ENCODE measurements at regions not wholly inside any gene's neighbourhood (a gene's known extent, or its start where the extent isn't known, plus 50 kb on each side); places are given as distances from the start of the nearest gene placed in this dataset.

GRCh38 chr1:234728740-234729139, 118.8 kb upstream of the IRF2BP2 start:
- Histone ChIP-seq H3K27me3 (ENCODE audit: control insufficient read depth in 1 of 2, insufficient read depth in 2 of 2, low read length in 2 of 2) (no peaks in the 10 kb centered on the region), H3K9ac (ENCODE audit: insufficient read depth, low read depth, low read length) (no peak overlapping the region), H3K4me2 (ENCODE audit: low read depth, low read length) (no peak overlapping the region), H3K36me3 (replicated peaks in 1 of 2; ENCODE audit: control insufficient read depth in 1 of 2, insufficient read depth in 2 of 2, low read length in 2 of 2) (no peaks in the 10 kb centered on the region), H2AFZ (ENCODE audit: low read length) (no peak overlapping the region), H3K4me1 (ENCODE audit: insufficient read depth, low read length) (peaks cover 93% of the 10 kb centered on the region), H3K79me2 (ENCODE audit: insufficient read depth, low read length) (peaks cover 12% of the 10 kb centered on the region), H4K20me1 (ENCODE audit: insufficient read depth, low read length) (no peaks in the 10 kb centered on the region), H3K27ac (ENCODE audit: extremely low read length, insufficient read depth, low read length) (no peak overlapping the region), H3K4me3 (replicated peaks in 1 of 3; ENCODE audit: insufficient read depth in 1 of 3, low read depth in 2 of 3, low read length in 3 of 3) (no peak overlapping the region), H3K9me3 (ENCODE audit: low read length) (no peaks in the 10 kb centered on the region)
- ChIA-PET CTCF (ENCODE audit: low intra/inter-chr PET ratio, low total read pairs) (no interaction called here), POLR2A (interaction anchor here (1.0 to 19.4 kb wide), 4 partner anchors 12 to 247 kb away, joined by 3 to 1137 read pairs (median 51); partner anchors contain the start of gene IRF2BP2)
- in situ Hi-C loops (cut with HindIII; ENCODE audit: extremely low pct_ligation_motif_present, low pct_unique_long_range_greater_than_20kb), result loop anchor here (10.0 kb wide), 1 partner anchor 356 kb away; no protein-coding TSS in a partner anchor
- intact Hi-C loops (cut with micrococcal nuclease; ENCODE audit: unreplicated experiment), result loop anchor here (10.0 kb wide), 1 partner anchor 234 kb away; no protein-coding TSS in a partner anchor
- 89% methylated on average over 12 of the region's 12 CpGs for WGBS (ENCODE audit: low lambda C conversion rate)
- TF ChIP-seq, protein P1, sequence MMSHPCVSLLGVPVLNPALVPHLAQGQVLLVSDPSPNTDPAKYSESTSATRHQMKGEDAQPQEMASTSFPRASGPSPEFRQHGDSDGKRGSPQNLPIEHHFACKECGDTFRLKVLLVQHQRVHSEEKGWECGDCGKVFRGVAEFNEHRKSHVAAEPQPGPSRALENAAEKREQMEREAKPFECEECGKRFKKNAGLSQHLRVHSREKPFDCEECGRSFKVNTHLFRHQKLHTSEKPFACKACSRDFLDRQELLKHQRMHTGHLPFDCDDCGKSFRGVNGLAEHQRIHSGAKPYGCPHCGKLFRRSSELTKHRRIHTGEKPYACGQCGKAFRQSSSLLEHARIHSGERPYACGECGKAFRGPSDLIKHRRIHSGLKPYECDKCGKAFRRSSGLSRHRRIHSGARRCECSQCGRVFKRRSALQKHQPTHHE (CRISPR knock-in tag; IDR thresholded peaks at IDR 0.05; ENCODE audit: borderline replicate concordance), result no peak
- TF ChIP-seq, protein P2, sequence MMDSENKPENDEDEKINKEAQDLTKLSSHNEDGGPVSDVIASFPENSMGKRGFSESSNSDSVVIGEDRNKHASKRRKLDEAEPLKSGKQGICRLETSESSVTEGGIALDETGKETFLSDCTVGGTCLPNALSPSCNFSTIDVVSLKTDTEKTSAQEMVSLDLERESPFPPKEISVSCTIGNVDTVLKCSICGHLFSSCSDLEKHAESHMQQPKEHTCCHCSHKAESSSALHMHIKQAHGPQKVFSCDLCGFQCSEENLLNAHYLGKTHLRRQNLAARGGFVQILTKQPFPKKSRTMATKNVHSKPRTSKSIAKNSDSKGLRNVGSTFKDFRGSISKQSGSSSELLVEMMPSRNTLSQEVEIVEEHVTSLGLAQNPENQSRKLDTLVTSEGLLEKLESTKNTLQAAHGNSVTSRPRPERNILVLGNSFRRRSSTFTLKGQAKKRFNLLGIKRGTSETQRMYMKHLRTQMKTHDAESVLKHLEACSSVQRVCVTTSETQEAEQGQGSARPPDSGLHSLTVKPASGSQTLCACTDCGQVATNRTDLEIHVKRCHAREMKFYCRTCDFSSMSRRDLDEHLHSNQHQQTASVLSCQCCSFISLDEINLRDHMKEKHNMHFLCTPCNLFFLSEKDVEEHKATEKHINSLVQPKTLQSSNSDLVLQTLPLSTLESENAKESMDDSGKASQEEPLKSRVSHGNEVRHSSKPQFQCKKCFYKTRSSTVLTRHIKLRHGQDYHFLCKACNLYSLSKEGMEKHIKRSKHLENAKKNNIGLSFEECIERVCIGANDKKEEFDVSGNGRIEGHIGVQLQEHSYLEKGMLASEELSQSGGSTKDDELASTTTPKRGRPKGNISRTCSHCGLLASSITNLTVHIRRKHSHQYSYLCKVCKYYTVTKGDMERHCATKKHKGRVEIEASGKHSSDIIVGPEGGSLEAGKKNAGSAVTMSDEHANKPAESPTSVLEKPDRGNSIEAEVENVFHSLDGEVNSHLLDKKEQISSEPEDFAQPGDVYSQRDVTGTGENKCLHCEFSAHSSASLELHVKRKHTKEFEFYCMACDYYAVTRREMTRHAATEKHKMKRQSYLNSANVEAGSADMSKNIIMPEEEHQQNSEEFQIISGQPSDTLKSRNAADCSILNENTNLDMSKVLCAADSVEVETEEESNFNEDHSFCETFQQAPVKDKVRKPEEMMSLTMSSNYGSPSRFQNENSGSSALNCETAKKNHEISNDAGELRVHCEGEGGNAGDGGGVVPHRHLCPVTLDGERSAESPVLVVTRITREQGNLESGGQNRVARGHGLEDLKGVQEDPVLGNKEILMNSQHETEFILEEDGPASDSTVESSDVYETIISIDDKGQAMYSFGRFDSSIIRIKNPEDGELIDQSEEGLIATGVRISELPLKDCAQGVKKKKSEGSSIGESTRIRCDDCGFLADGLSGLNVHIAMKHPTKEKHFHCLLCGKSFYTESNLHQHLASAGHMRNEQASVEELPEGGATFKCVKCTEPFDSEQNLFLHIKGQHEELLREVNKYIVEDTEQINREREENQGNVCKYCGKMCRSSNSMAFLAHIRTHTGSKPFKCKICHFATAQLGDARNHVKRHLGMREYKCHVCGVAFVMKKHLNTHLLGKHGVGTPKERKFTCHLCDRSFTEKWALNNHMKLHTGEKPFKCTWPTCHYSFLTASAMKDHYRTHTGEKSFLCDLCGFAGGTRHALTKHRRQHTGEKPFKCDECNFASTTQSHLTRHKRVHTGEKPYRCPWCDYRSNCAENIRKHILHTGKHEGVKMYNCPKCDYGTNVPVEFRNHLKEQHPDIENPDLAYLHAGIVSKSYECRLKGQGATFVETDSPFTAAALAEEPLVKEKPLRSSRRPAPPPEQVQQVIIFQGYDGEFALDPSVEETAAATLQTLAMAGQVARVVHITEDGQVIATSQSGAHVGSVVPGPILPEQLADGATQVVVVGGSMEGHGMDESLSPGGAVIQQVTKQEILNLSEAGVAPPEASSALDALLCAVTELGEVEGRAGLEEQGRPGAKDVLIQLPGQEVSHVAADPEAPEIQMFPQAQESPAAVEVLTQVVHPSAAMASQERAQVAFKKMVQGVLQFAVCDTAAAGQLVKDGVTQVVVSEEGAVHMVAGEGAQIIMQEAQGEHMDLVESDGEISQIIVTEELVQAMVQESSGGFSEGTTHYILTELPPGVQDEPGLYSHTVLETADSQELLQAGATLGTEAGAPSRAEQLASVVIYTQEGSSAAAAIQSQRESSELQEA (CRISPR knock-in tag; IDR thresholded peaks at IDR 0.05; ENCODE audit: not compliant biosample characterization), result no peak
- TF ChIP-seq, protein P3, sequence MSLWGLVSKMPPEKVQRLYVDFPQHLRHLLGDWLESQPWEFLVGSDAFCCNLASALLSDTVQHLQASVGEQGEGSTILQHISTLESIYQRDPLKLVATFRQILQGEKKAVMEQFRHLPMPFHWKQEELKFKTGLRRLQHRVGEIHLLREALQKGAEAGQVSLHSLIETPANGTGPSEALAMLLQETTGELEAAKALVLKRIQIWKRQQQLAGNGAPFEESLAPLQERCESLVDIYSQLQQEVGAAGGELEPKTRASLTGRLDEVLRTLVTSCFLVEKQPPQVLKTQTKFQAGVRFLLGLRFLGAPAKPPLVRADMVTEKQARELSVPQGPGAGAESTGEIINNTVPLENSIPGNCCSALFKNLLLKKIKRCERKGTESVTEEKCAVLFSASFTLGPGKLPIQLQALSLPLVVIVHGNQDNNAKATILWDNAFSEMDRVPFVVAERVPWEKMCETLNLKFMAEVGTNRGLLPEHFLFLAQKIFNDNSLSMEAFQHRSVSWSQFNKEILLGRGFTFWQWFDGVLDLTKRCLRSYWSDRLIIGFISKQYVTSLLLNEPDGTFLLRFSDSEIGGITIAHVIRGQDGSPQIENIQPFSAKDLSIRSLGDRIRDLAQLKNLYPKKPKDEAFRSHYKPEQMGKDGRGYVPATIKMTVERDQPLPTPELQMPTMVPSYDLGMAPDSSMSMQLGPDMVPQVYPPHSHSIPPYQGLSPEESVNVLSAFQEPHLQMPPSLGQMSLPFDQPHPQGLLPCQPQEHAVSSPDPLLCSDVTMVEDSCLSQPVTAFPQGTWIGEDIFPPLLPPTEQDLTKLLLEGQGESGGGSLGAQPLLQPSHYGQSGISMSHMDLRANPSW (CRISPR knock-in tag; IDR thresholded peaks at IDR 0.05; ENCODE audit: borderline replicate concordance), result no peak
- TF ChIP-seq ZNF83 (CRISPR knock-in tag; IDR thresholded peaks at IDR 0.05; ENCODE audit: borderline replicate concordance), result no peak
- TF ChIP-seq, protein P4, sequence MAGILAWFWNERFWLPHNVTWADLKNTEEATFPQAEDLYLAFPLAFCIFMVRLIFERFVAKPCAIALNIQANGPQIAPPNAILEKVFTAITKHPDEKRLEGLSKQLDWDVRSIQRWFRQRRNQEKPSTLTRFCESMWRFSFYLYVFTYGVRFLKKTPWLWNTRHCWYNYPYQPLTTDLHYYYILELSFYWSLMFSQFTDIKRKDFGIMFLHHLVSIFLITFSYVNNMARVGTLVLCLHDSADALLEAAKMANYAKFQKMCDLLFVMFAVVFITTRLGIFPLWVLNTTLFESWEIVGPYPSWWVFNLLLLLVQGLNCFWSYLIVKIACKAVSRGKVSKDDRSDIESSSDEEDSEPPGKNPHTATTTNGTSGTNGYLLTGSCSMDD (CRISPR knock-in tag; IDR thresholded peaks at IDR 0.05), result no peak
- BruUV-seq (replicated peaks), result no TSS peak
- no peak for ATAC-seq
- no peak for FAIRE-seq
- DNase-seq (ENCODE audit: low spot score), result no peak
